Chondrocyte (in vitro differentiated cells): ENCODE measurements at regions not wholly inside any gene's neighbourhood (a gene's known extent, or its start where the extent isn't known, plus 50 kb on each side); places are given as distances from the start of the nearest gene placed in this dataset.
"Not testable (repeated sequence)": the region's sequence is repeated elsewhere in the genome, so short reads cannot be mapped to it uniquely, and the experiment has no call there.

Source experiments
- DNase-seq: peaks from one replicate; pipeline ENCODE4 v3.0.0; 2021; ENCODE audit warnings: mixed read lengths, low spot score
- H3K27ac Mint-ChIP-seq: one replicate; pipeline ENCODE4 v1.8.0; 2021; ENCODE audit warnings: mild to moderate bottlenecking, moderate library complexity, mixed read lengths; ENCODE audit not compliant: unreplicated experiment
- H3K27me3 Mint-ChIP-seq: 2 replicates; pipeline ENCODE4 v1.8.0; 2021; ENCODE audit warnings: low read depth, mixed read lengths
- H3K36me3 Mint-ChIP-seq: 2 replicates; pipeline ENCODE4 v1.8.0; 2021; ENCODE audit warnings: low read depth, mixed read lengths
- H3K4me1 Mint-ChIP-seq: 2 replicates; pipeline ENCODE4 v1.8.0; 2021; ENCODE audit warnings: low read depth, mild to moderate bottlenecking, mixed read lengths
- H3K4me3 Mint-ChIP-seq: one replicate; pipeline ENCODE4 v1.8.0; 2021; ENCODE audit warnings: mild to moderate bottlenecking, moderate library complexity, mixed read lengths; ENCODE audit not compliant: unreplicated experiment
- H3K9me3 Mint-ChIP-seq: 2 replicates; pipeline ENCODE4 v1.8.0; 2021; ENCODE audit warnings: low read depth, mixed read lengths
- CTCF ChIP-seq: fragments of 200-600 bp; sonication (generic); IDR thresholded peaks from 2 replicates; pipeline ENCODE4 v1.5.0; 2021; ENCODE audit warnings: antibody characterized with exemption, mild to moderate bottlenecking, moderate library complexity

GRCh38 chr12:3378655-3379054 is 112.3 kb upstream of the PRMT8 start:
- H3K36me3 Mint-ChIP-seq, result no peaks in the 10 kb centered on the region
- H3K27ac Mint-ChIP-seq, result no peak overlapping the region
- TF ChIP-seq CTCF, result no peak
- no peak for DNase-seq
- no peak overlapping the region for H3K4me3 Mint-ChIP-seq
- no peaks in the 10 kb centered on the region for H3K4me1 Mint-ChIP-seq
- H3K27me3 Mint-ChIP-seq, result peaks cover 35% of the 10 kb centered on the region
- peaks cover 1% of the 10 kb centered on the region for H3K9me3 Mint-ChIP-seq

GRCh38 chr12:3379079-3379478 is 111.9 kb upstream of the PRMT8 start:
- no peaks in the 10 kb centered on the region for H3K4me1 Mint-ChIP-seq
- peaks cover 3% of the 10 kb centered on the region for H3K9me3 Mint-ChIP-seq
- H3K36me3 Mint-ChIP-seq, result no peaks in the 10 kb centered on the region
- H3K4me3 Mint-ChIP-seq, result no peak overlapping the region
- TF ChIP-seq CTCF, result no peak
- no peak overlapping the region for H3K27ac Mint-ChIP-seq
- no peak for DNase-seq
- peaks cover 38% of the 10 kb centered on the region for H3K27me3 Mint-ChIP-seq

GRCh38 chr12:3380200-3381043 is 110.6 kb upstream of the PRMT8 start:
- H3K4me3 Mint-ChIP-seq, result no peak overlapping the region
- DNase-seq, result no peak
- H3K27ac Mint-ChIP-seq, result no peak overlapping the region
- no peak for TF ChIP-seq CTCF
- peaks cover 34% of the 10 kb centered on the region for H3K27me3 Mint-ChIP-seq
- H3K4me1 Mint-ChIP-seq, result no peaks in the 10 kb centered on the region
- peaks cover 3% of the 10 kb centered on the region for H3K9me3 Mint-ChIP-seq
- H3K36me3 Mint-ChIP-seq, result no peaks in the 10 kb centered on the region

GRCh38 chr12:3381059-3382047 is 109.7 kb upstream of the PRMT8 start:
- no peak for DNase-seq
- H3K36me3 Mint-ChIP-seq, result no peaks in the 10 kb centered on the region
- peaks cover 3% of the 10 kb centered on the region for H3K9me3 Mint-ChIP-seq
- H3K4me1 Mint-ChIP-seq, result no peaks in the 10 kb centered on the region
- TF ChIP-seq CTCF, result no peak
- no peak overlapping the region for H3K27ac Mint-ChIP-seq
- peaks cover 35% of the 10 kb centered on the region for H3K27me3 Mint-ChIP-seq
- H3K4me3 Mint-ChIP-seq, result no peak overlapping the region

GRCh38 chr12:3389986-3390385 is 101.0 kb upstream of the PRMT8 start:
- TF ChIP-seq CTCF, result no peak
- Mint-ChIP-seq H3K4me3 (no peak overlapping the region), H3K36me3 (no peaks in the 10 kb centered on the region), H3K27ac (no peak overlapping the region), H3K9me3 (no peaks in the 10 kb centered on the region), H3K4me1 (no peaks in the 10 kb centered on the region), H3K27me3 (peaks cover 31% of the 10 kb centered on the region)
- DNase-seq, result no peak

GRCh38 chr12:3397596-3397995 is 93.4 kb upstream of the PRMT8 start:
- peaks cover 22% of the 10 kb centered on the region for H3K27me3 Mint-ChIP-seq
- H3K4me3 Mint-ChIP-seq, H3K27ac Mint-ChIP-seq, H3K36me3 Mint-ChIP-seq, H3K4me1 Mint-ChIP-seq, H3K9me3 Mint-ChIP-seq, DNase-seq: not testable (repeated sequence)
